ENCODE measurements at regions not wholly inside any gene's neighbourhood (a gene's known extent, or its start where the extent isn't known, plus 50 kb on each side); places are given as distances from the start of the nearest gene placed in this dataset.

DNA sequence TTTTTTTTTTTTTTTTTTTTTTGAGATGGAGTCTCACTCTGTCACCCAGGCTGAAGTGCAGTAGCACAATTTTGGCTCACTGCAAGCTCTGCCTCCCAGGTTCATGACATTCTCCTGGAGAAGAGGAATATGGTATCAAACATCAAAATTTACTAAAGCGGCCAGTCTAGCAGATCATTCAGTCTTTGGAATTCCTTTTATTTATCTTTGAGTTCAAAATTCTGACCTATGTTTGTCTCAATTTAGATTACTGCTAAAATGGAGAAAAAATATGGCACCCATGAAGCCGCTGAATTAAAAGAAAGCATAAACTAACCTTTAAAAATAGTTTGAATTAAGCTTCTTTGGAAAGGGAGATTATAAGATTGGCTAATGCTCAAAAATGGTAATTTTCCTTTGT lies 64.5 kb upstream of the EGLN3 start:
- TF ChIP-seq, protein P1, sequence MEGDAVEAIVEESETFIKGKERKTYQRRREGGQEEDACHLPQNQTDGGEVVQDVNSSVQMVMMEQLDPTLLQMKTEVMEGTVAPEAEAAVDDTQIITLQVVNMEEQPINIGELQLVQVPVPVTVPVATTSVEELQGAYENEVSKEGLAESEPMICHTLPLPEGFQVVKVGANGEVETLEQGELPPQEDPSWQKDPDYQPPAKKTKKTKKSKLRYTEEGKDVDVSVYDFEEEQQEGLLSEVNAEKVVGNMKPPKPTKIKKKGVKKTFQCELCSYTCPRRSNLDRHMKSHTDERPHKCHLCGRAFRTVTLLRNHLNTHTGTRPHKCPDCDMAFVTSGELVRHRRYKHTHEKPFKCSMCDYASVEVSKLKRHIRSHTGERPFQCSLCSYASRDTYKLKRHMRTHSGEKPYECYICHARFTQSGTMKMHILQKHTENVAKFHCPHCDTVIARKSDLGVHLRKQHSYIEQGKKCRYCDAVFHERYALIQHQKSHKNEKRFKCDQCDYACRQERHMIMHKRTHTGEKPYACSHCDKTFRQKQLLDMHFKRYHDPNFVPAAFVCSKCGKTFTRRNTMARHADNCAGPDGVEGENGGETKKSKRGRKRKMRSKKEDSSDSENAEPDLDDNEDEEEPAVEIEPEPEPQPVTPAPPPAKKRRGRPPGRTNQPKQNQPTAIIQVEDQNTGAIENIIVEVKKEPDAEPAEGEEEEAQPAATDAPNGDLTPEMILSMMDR (IDR thresholded peaks at IDR 0.05; ENCODE audit: low read depth, low read length, poor library complexity, severe bottlenecking), result no peak
- TF ChIP-seq EZH2phosphoT487 (IDR thresholded peaks at IDR 0.05; ENCODE audit: borderline replicate concordance, low read length), result no peak
